Sigmoid colon (tissue), 6 donors: ENCODE measurements at regions not wholly inside any gene's neighbourhood (a gene's known extent, or its start where the extent isn't known, plus 50 kb on each side); places are given as distances from the start of the nearest gene placed in this dataset.

Experiments
- DNase-seq: peaks from one replicate; pipeline ENCODE4 v3.0.0-alpha.2; 2019
- H3K27ac ChIP-seq, 4 donors: fragments of 200-600 bp; sonication (generic); one replicate each; pipeline ENCODE4 v1.5.1; 2016 to 2019; ENCODE audit warnings: mild to moderate bottlenecking in 1 of 4
- H3K27me3 ChIP-seq, 3 donors: fragments of 200-600 bp; sonication (generic); one replicate each; pipeline ENCODE4 v1.5.1; 2019; ENCODE audit warnings: mild to moderate bottlenecking in 1 of 3
- H3K36me3 ChIP-seq, 4 donors: fragments of 200-600 bp; sonication (generic); one replicate each; pipeline ENCODE4 v1.5.1; 2016 to 2019
- H3K4me1 ChIP-seq, 4 donors: fragments of 200-600 bp; sonication (generic); one replicate each; pipeline ENCODE4 v1.5.1; 2017 to 2019
- H3K4me3 ChIP-seq, 4 donors: fragments of 200-600 bp; sonication (generic); one replicate each; pipeline ENCODE4 v1.5.1; 2017 to 2019; ENCODE audit warnings: mild to moderate bottlenecking in 2 of 4, moderate library complexity in 1 of 4
- H3K9me3 ChIP-seq, 4 donors: fragments of 200-600 bp in 3 of 4; sonication (generic) in 3 of 4; one replicate each; pipeline versions ENCODE4 v1.5.1 to v1.6.1; 2013 to 2019
- EP300 ChIP-seq, 4 donors: sonication (generic); formaldehyde crosslinking; IDR thresholded peaks; one replicate each; pipeline ENCODE4 v1.6.1; 2017; ENCODE audit warnings: antibody characterized with exemption in 4 of 4
- POLR2A ChIP-seq, 2 donors: fragments of 450-650 bp; IDR thresholded peaks; one replicate each; pipeline ENCODE4 v1.6.1; 2016; ENCODE audit warnings: antibody characterized with exemption in 2 of 2, mild to moderate bottlenecking in 2 of 2, moderate library complexity in 2 of 2
- POLR2AphosphoS5 ChIP-seq, 4 donors: sonication (generic); formaldehyde crosslinking; IDR thresholded peaks; one replicate each; pipeline ENCODE4 v1.6.1; 2017; ENCODE audit warnings: antibody characterized with exemption in 4 of 4
- WGBS, 2 donors: extraction: QIAGEN DNeasy Blood & Tissue Kit; methylation state at CpG; one replicate each; pipeline ENCODE4 v1.1.7; 2013; 5-methylcytosine and 5-hydroxymethylcytosine counted together
- intact Hi-C: fragments of 100-400 bp; cut with DNase I; formaldehyde crosslinking; loops from one replicate; pipeline ENCODE4 v1.15.1; 2023
- TF ChIP-seq, protein P1 (sequence below), 4 experiments: fragments of 450-650 bp in 3 of 4; fragments of 200-600 bp in 1 of 4; IDR thresholded peaks; one replicate each; pipeline ENCODE4 v1.5.1; 2016 to 2019; ENCODE audit warnings: antibody characterized with exemption in 4 of 4, mild to moderate bottlenecking in 3 of 4, moderate library complexity in 2 of 4
- donor health status: healthy with polysubstance abuse.
- donor health status: healthy.

DNA sequence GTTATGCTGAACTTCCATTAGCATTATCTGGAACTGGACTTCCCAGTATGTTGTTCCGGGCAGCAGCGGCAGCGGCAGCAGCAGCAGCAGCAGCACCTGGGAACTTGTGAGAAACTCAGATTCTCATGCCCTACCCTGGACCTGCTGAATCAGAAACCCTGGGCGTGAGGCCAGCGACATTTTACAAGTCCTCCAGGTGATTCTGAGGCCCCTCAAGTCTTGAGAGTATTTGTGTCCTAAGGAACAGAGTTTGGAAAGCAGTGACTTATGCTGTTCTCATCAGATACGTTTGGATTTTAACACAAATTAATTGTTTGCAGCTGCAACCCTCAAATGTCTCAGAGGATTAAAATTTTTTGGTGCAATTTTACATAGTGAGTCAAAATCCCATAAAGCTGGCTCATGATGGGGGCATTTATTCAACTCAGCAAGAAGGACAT is 157.2 kb upstream of the KAZN start:
- no peak overlapping the region for H3K27ac ChIP-seq
- H3K4me3 ChIP-seq, result no peak overlapping the region
- DNase-seq, result no peak
- H3K4me1 ChIP-seq, result no peaks in the 10 kb centered on the region
- H3K36me3 ChIP-seq, result no peaks in the 10 kb centered on the region
- H3K27me3 ChIP-seq, result no peaks in the 10 kb centered on the region
- intact Hi-C loops, result no loop called here
- TF ChIP-seq, protein P1, sequence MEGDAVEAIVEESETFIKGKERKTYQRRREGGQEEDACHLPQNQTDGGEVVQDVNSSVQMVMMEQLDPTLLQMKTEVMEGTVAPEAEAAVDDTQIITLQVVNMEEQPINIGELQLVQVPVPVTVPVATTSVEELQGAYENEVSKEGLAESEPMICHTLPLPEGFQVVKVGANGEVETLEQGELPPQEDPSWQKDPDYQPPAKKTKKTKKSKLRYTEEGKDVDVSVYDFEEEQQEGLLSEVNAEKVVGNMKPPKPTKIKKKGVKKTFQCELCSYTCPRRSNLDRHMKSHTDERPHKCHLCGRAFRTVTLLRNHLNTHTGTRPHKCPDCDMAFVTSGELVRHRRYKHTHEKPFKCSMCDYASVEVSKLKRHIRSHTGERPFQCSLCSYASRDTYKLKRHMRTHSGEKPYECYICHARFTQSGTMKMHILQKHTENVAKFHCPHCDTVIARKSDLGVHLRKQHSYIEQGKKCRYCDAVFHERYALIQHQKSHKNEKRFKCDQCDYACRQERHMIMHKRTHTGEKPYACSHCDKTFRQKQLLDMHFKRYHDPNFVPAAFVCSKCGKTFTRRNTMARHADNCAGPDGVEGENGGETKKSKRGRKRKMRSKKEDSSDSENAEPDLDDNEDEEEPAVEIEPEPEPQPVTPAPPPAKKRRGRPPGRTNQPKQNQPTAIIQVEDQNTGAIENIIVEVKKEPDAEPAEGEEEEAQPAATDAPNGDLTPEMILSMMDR (IDR thresholded peaks at IDR 0.05), result no peak
- TF ChIP-seq POLR2A (IDR thresholded peaks at IDR 0.05), result no peak
- TF ChIP-seq POLR2AphosphoS5 (IDR thresholded peaks at IDR 0.05), result no peak
- no peak for TF ChIP-seq EP300 (IDR thresholded peaks at IDR 0.05)
- WGBS, 2 donors, result 91 to 92% methylated on average over 6 of the region's 6 CpGs
- H3K9me3 ChIP-seq, result no peaks in the 10 kb centered on the region

GRCh38 chr1:14442669-14443068 is 155.8 kb upstream of the KAZN start:
- H3K4me1 ChIP-seq, result no peaks in the 10 kb centered on the region
- no peak overlapping the region for H3K4me3 ChIP-seq
- no peaks in the 10 kb centered on the region for H3K9me3 ChIP-seq
- no peaks in the 10 kb centered on the region for H3K27me3 ChIP-seq
- DNase-seq, result no peak
- H3K36me3 ChIP-seq, result no peaks in the 10 kb centered on the region
- H3K27ac ChIP-seq, result no peak overlapping the region
- 79 to 90% methylated on average over 4 of the region's 4 CpGs for WGBS, 2 donors
- intact Hi-C loops, result no loop called here
- TF ChIP-seq POLR2AphosphoS5 (IDR thresholded peaks at IDR 0.05), result no peak
- TF ChIP-seq, protein P1 (IDR thresholded peaks at IDR 0.05), result no peak
- TF ChIP-seq EP300 (IDR thresholded peaks at IDR 0.05), result no peak
- no peak for TF ChIP-seq POLR2A (IDR thresholded peaks at IDR 0.05)

GRCh38 chr1:14443164-14443787 is 155.2 kb upstream of the KAZN start:
- no peak for DNase-seq
- intact Hi-C loops, result no loop called here
- WGBS, 2 donors, result 64 to 78% methylated on average over 4 of the region's 4 CpGs

GRCh38 chr1:14451217-14451616 is 147.3 kb upstream of the KAZN start:
- WGBS, 2 donors, result 75 to 92% methylated on average over 2 of the region's 2 CpGs
- DNase-seq, result no peak
- intact Hi-C loops, result no loop called here
- Histone ChIP-seq H3K36me3 (no peaks in the 10 kb centered on the region), H3K27ac (no peak overlapping the region), H3K4me3 (no peak overlapping the region), H3K27me3 (no peaks in the 10 kb centered on the region), H3K9me3 (no peaks in the 10 kb centered on the region), H3K4me1 (no peaks in the 10 kb centered on the region)
- no peak for TF ChIP-seq EP300 (IDR thresholded peaks at IDR 0.05)
- no peak for TF ChIP-seq POLR2AphosphoS5 (IDR thresholded peaks at IDR 0.05)
- TF ChIP-seq, protein P1 (IDR thresholded peaks at IDR 0.05), result no peak
- TF ChIP-seq POLR2A (IDR thresholded peaks at IDR 0.05), result no peak

More at GRCh38 chr1:14443164-14443787, 155.2 kb upstream of the KAZN start:
- H3K4me1 ChIP-seq, result no peaks in the 10 kb centered on the region
- H3K4me3 ChIP-seq, result no peak overlapping the region
- no peaks in the 10 kb centered on the region for H3K9me3 ChIP-seq
- TF ChIP-seq, protein P1 (IDR thresholded peaks at IDR 0.05), result no peak
- no peak overlapping the region for H3K27ac ChIP-seq
- H3K36me3 ChIP-seq, result no peaks in the 10 kb centered on the region
- no peaks in the 10 kb centered on the region for H3K27me3 ChIP-seq

GRCh38 chr1:14452551-14452950 is 145.9 kb upstream of the KAZN start:
- no peak for DNase-seq
- Histone ChIP-seq H3K4me1 (no peaks in the 10 kb centered on the region), H3K27ac (no peak overlapping the region), H3K9me3 (no peaks in the 10 kb centered on the region), H3K27me3 (no peaks in the 10 kb centered on the region), H3K4me3 (no peak overlapping the region), H3K36me3 (no peaks in the 10 kb centered on the region)
- WGBS, 2 donors, result 93 to 98% methylated on average over 4 of the region's 4 CpGs
- intact Hi-C loops, result no loop called here
- TF ChIP-seq POLR2AphosphoS5 (IDR thresholded peaks at IDR 0.05), result no peak
- TF ChIP-seq, protein P1 (IDR thresholded peaks at IDR 0.05), result no peak
- TF ChIP-seq EP300 (IDR thresholded peaks at IDR 0.05), result no peak
- no peak for TF ChIP-seq POLR2A (IDR thresholded peaks at IDR 0.05)
